HUES6 (cell line): ENCODE measurements at regions not wholly inside any gene's neighbourhood (a gene's known extent, or its start where the extent isn't known, plus 50 kb on each side); places are given as distances from the start of the nearest gene placed in this dataset.

Experiments used
- H3K27ac ChIP-seq: 2 replicates; pipeline ENCODE4 v1.7.0; 2013; ENCODE audit warnings: low read depth, mild to moderate bottlenecking, low read length, inconsistent platforms
- H3K27me3 ChIP-seq: 2 replicates; pipeline ENCODE4 v1.6.1; 2013; ENCODE audit warnings: low read length; ENCODE audit not compliant: control insufficient read depth, insufficient read depth
- H3K36me3 ChIP-seq: 2 replicates; pipeline ENCODE4 v1.6.1; 2013; ENCODE audit warnings: low read length; ENCODE audit not compliant: control insufficient read depth, insufficient read depth
- H3K4me1 ChIP-seq: 2 replicates; pipeline ENCODE4 v1.6.1; 2013; ENCODE audit warnings: low read length; ENCODE audit not compliant: control insufficient read depth, insufficient read depth
- H3K4me3 ChIP-seq: 2 replicates; pipeline ENCODE4 v1.5.1; 2013; ENCODE audit warnings: low read depth, low read length
- H3K9ac ChIP-seq: one replicate; pipeline ENCODE4 v1.6.1; 2013; ENCODE audit warnings: mild to moderate bottlenecking, low read length
- H3K9me3 ChIP-seq: 2 replicates; pipeline ENCODE4 v1.6.1; 2013; ENCODE audit warnings: low read depth, low read length; ENCODE audit not compliant: control insufficient read depth, insufficient read depth

- H3K4me1 ChIP-seq, result no peaks in the 10 kb centered on the region
- H3K9ac ChIP-seq, result no peak overlapping the region
- no peak overlapping the region for H3K4me3 ChIP-seq
- no peak overlapping the region for H3K27ac ChIP-seq
- no peaks in the 10 kb centered on the region for H3K9me3 ChIP-seq
- no peaks in the 10 kb centered on the region for H3K27me3 ChIP-seq
- no peaks in the 10 kb centered on the region for H3K36me3 ChIP-seq
Observed at GRCh38 chr10:89915968-89916367, 214.6 kb downstream of the KIF20B start.

- H3K9ac ChIP-seq, result no peak overlapping the region
- no peaks in the 10 kb centered on the region for H3K36me3 ChIP-seq
- H3K9me3 ChIP-seq, result no peaks in the 10 kb centered on the region
- no peaks in the 10 kb centered on the region for H3K27me3 ChIP-seq
- no peak overlapping the region for H3K4me3 ChIP-seq
- no peak overlapping the region for H3K27ac ChIP-seq
- H3K4me1 ChIP-seq, result no peaks in the 10 kb centered on the region
Observed at GRCh38 chr10:89916468-89917215, 215.3 kb downstream of the KIF20B start.

GRCh38 chr10:89921403-89921802 is 220.0 kb downstream of the KIF20B start:
- no peak overlapping the region for H3K9ac ChIP-seq

GRCh38 chr10:89923661-89924060 is 222.3 kb downstream of the KIF20B start:
- Histone ChIP-seq H3K36me3 (no peaks in the 10 kb centered on the region), H3K27me3 (no peaks in the 10 kb centered on the region), H3K9ac (no peak overlapping the region), H3K9me3 (no peaks in the 10 kb centered on the region), H3K27ac (no peak overlapping the region), H3K4me1 (no peaks in the 10 kb centered on the region), H3K4me3 (no peak overlapping the region)

More at GRCh38 chr10:89921403-89921802, 220.0 kb downstream of the KIF20B start:
- no peaks in the 10 kb centered on the region for H3K36me3 ChIP-seq
- H3K4me3 ChIP-seq, result no peak overlapping the region
- H3K9me3 ChIP-seq, result no peaks in the 10 kb centered on the region
- H3K27ac ChIP-seq, result no peak overlapping the region
- H3K27me3 ChIP-seq, result no peaks in the 10 kb centered on the region
- H3K4me1 ChIP-seq, result no peaks in the 10 kb centered on the region

GRCh38 chr10:89924261-89924660 is 222.9 kb downstream of the KIF20B start:
- Histone ChIP-seq H3K9ac (no peak overlapping the region), H3K4me1 (no peaks in the 10 kb centered on the region), H3K4me3 (no peak overlapping the region), H3K27ac (no peak overlapping the region), H3K9me3 (no peaks in the 10 kb centered on the region), H3K36me3 (no peaks in the 10 kb centered on the region), H3K27me3 (no peaks in the 10 kb centered on the region)

- H3K27ac ChIP-seq, result no peak overlapping the region
- no peaks in the 10 kb centered on the region for H3K27me3 ChIP-seq
- H3K36me3 ChIP-seq, result no peaks in the 10 kb centered on the region
- no peak overlapping the region for H3K9ac ChIP-seq
- no peaks in the 10 kb centered on the region for H3K4me1 ChIP-seq
- no peaks in the 10 kb centered on the region for H3K9me3 ChIP-seq
- no peak overlapping the region for H3K4me3 ChIP-seq
Observed at GRCh38 chr10:89926736-89927135, 225.3 kb downstream of the KIF20B start.

GRCh38 chr10:89929282-89930026 is 228.1 kb downstream of the KIF20B start:
- Histone ChIP-seq H3K36me3 (no peaks in the 10 kb centered on the region), H3K4me3 (no peak overlapping the region), H3K27me3 (no peaks in the 10 kb centered on the region), H3K9ac (no peak overlapping the region), H3K4me1 (no peaks in the 10 kb centered on the region), H3K27ac (no peak overlapping the region), H3K9me3 (no peaks in the 10 kb centered on the region)

GRCh38 chr10:89937494-89937893 is 236.1 kb downstream of the KIF20B start:
- no peak overlapping the region for H3K4me3 ChIP-seq
- no peaks in the 10 kb centered on the region for H3K4me1 ChIP-seq
- peaks cover 18% of the 10 kb centered on the region for H3K9me3 ChIP-seq
- no peaks in the 10 kb centered on the region for H3K27me3 ChIP-seq
- no peak overlapping the region for H3K9ac ChIP-seq
- no peak overlapping the region for H3K27ac ChIP-seq
- H3K36me3 ChIP-seq, result no peaks in the 10 kb centered on the region

- Histone ChIP-seq H3K36me3 (no peaks in the 10 kb centered on the region), H3K4me3 (no peak overlapping the region), H3K9me3 (peaks cover 18% of the 10 kb centered on the region), H3K27ac (no peak overlapping the region), H3K27me3 (no peaks in the 10 kb centered on the region), H3K9ac (no peak overlapping the region), H3K4me1 (no peaks in the 10 kb centered on the region)
Observed at GRCh38 chr10:89940076-89940475, 238.7 kb downstream of the KIF20B start.

- H3K9ac ChIP-seq, result no peak overlapping the region
- H3K27me3 ChIP-seq, result no peaks in the 10 kb centered on the region
- H3K4me3 ChIP-seq, result no peak overlapping the region
- H3K9me3 ChIP-seq, result peaks cover 9% of the 10 kb centered on the region
- no peaks in the 10 kb centered on the region for H3K36me3 ChIP-seq
- H3K27ac ChIP-seq, result no peak overlapping the region
- no peaks in the 10 kb centered on the region for H3K4me1 ChIP-seq
Observed at GRCh38 chr10:89942217-89942616, 240.8 kb downstream of the KIF20B start.

- Histone ChIP-seq H3K9me3 (peaks cover 3% of the 10 kb centered on the region; the same call in 1 of the 2 replicates), H3K9ac (no peak overlapping the region), H3K36me3 (no peaks in the 10 kb centered on the region), H3K4me1 (no peaks in the 10 kb centered on the region), H3K4me3 (no peak overlapping the region), H3K27me3 (no peaks in the 10 kb centered on the region), H3K27ac (no peak overlapping the region)
Observed at GRCh38 chr10:89944138-89944537, 242.7 kb downstream of the KIF20B start.
